Right lobe of liver (tissue), 4 donors: ENCODE measurements at regions not wholly inside any gene's neighbourhood (a gene's known extent, or its start where the extent isn't known, plus 50 kb on each side); places are given as distances from the start of the nearest gene placed in this dataset.

ENCODE experiments used
- POLR2A ChIP-seq: fragments of 450-650 bp; IDR thresholded peaks from one replicate; pipeline ENCODE4 v1.6.1; 2017; ENCODE audit warnings: antibody characterized with exemption, mild to moderate bottlenecking
- TF ChIP-seq, protein P1 (sequence below), 4 donors: fragments of 200-600 bp in 3 of 4; fragments of 450-650 bp in 1 of 4; IDR thresholded peaks; one replicate each; pipeline versions ENCODE4 v1.5.1 to v1.8.0; 2016 to 2022; ENCODE audit warnings: antibody characterized with exemption in 4 of 4, mild to moderate bottlenecking in 2 of 4
- donor health status: DM: no; HTN: no; CAD: no.
- donor health status: DM: no; HTN: no; CAD: no.
- donor health status: DM: no; HTN: yes; CAD: no.

GRCh38 chr12:98439471-98439951 lies 75.9 kb upstream of the TMPO start:
- TF ChIP-seq, protein P1, sequence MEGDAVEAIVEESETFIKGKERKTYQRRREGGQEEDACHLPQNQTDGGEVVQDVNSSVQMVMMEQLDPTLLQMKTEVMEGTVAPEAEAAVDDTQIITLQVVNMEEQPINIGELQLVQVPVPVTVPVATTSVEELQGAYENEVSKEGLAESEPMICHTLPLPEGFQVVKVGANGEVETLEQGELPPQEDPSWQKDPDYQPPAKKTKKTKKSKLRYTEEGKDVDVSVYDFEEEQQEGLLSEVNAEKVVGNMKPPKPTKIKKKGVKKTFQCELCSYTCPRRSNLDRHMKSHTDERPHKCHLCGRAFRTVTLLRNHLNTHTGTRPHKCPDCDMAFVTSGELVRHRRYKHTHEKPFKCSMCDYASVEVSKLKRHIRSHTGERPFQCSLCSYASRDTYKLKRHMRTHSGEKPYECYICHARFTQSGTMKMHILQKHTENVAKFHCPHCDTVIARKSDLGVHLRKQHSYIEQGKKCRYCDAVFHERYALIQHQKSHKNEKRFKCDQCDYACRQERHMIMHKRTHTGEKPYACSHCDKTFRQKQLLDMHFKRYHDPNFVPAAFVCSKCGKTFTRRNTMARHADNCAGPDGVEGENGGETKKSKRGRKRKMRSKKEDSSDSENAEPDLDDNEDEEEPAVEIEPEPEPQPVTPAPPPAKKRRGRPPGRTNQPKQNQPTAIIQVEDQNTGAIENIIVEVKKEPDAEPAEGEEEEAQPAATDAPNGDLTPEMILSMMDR (IDR thresholded peaks at IDR 0.05): no peak
- TF ChIP-seq POLR2A: no peak
